OCI-LY1 (cell line): ENCODE measurements at regions not wholly inside any gene's neighbourhood (a gene's known extent, or its start where the extent isn't known, plus 50 kb on each side); places are given as distances from the start of the nearest gene placed in this dataset.

Source experiments
- CTCF ChIP-seq: fragments of 200-600 bp; sonication (generic), shearing (Covaris generic); IDR thresholded peaks from 2 replicates; pipeline ENCODE4 v1.5.1; 2017; ENCODE audit warnings: mild to moderate bottlenecking, antibody characterized with exemption, low read length, moderate library complexity, mixed read lengths
- EZH2 ChIP-seq: fragments of 200-600 bp; sonication (generic), shearing (Covaris generic); IDR thresholded peaks from 2 replicates; pipeline ENCODE4 v1.8.0; 2017; ENCODE audit warnings: borderline replicate concordance, mixed run types, mild to moderate bottlenecking, antibody characterized with exemption, low read length, moderate library complexity, mixed read lengths

GRCh38 chr4:108431986-108432385, 188.4 kb upstream of the RPL34 start:
- TF ChIP-seq CTCF (no peak), EZH2 (no peak)
